Mesothelial cell of epicardium (in vitro differentiated cells): ENCODE measurements at regions not wholly inside any gene's neighbourhood (a gene's known extent, or its start where the extent isn't known, plus 50 kb on each side); places are given as distances from the start of the nearest gene placed in this dataset.
"Not testable (repeated sequence)": the region's sequence is repeated elsewhere in the genome, so short reads cannot be mapped to it uniquely, and the experiment has no call there.

ENCODE experiments used
- DNase-seq, 2 experiments: peaks; one replicate each; pipeline ENCODE4 v3.0.0; 2021; ENCODE audit warnings: low spot score in 2 of 2; ENCODE audit not compliant: unreplicated experiment in 2 of 2
- H3K27ac Mint-ChIP-seq: 2 replicates; pipeline ENCODE4 v1.8.0; 2021; ENCODE audit warnings: mixed read lengths
- H3K27me3 Mint-ChIP-seq: 2 replicates; pipeline ENCODE4 v1.8.0; 2021; ENCODE audit warnings: low read depth, mixed read lengths
- H3K36me3 Mint-ChIP-seq: 2 replicates; pipeline ENCODE4 v1.8.0; 2021; ENCODE audit warnings: mixed read lengths
- H3K4me1 Mint-ChIP-seq: 2 replicates; pipeline ENCODE4 v1.8.0; 2021; ENCODE audit warnings: mixed read lengths
- H3K4me3 Mint-ChIP-seq: 2 replicates; pipeline ENCODE4 v1.8.0; 2021; ENCODE audit warnings: mild to moderate bottlenecking, moderate library complexity, mixed read lengths
- H3K9me3 Mint-ChIP-seq: 2 replicates; pipeline ENCODE4 v1.8.0; 2021; ENCODE audit warnings: mixed read lengths
- CTCF ChIP-seq: fragments of 200-600 bp; sonication (generic); IDR thresholded peaks from one replicate; pipeline ENCODE4 v1.5.0; 2021; ENCODE audit warnings: antibody characterized with exemption; ENCODE audit not compliant: unreplicated experiment

- no peak for TF ChIP-seq CTCF
- peak overlapping the region; percentile 69 for H3K27ac Mint-ChIP-seq
- H3K9me3 Mint-ChIP-seq, result peaks cover 12% of the 10 kb centered on the region
- H3K36me3 Mint-ChIP-seq, result no peaks in the 10 kb centered on the region
- DNase-seq, result no peak
- peaks cover 17% of the 10 kb centered on the region for H3K4me1 Mint-ChIP-seq
- peak overlapping the region; percentile 73 for H3K4me3 Mint-ChIP-seq
- H3K27me3 Mint-ChIP-seq, result peaks cover 2% of the 10 kb centered on the region
These were observed 209.2 kb downstream of the ICOS start for GRCh38 chr2:204145791-204146190.

DNA sequence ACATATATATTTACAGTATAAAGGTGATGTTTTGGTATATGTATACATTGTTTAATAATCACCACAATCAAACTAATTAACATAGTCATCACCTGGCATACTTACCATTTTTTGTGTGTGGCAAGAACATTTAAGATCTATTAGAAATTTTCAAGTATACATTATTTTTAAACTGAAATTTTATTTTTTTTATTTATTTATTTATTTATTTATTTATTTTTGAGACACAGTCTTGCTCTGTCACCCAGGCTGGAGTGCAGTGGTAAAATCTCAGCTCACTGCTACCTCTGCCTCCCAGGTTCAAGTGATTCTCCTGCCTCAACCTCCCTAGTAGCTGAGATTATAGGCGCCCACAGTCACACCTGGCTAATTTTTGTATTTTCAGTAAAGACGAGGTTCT, 210.5 kb downstream of the ICOS start:
- H3K4me3 Mint-ChIP-seq, DNase-seq, H3K36me3 Mint-ChIP-seq, H3K27ac Mint-ChIP-seq, H3K27me3 Mint-ChIP-seq: not testable (repeated sequence)
- peaks cover 17% of the 10 kb centered on the region for H3K4me1 Mint-ChIP-seq
- H3K9me3 Mint-ChIP-seq, result peaks cover 12% of the 10 kb centered on the region

DNA sequence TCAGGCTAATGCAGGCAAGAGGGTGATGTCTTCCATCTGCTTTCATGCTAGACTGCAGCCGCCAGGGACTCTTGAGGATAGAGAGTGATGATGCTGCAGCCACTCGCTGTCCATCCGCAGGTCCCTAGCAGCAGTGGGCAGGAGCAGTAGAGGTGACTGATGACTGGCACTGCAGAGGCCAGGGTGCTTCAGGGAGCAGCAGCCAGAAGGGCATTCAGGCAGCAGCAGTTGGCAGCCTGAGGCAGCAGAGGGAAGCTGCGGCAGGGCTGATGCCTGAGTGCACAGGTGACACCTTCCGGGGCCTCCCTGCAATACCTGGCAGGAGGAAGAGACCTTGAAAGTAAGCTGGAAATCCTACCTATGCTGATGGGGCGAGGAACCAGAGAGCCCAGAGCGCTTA, 214.2 kb downstream of the ICOS start:
- Mint-ChIP-seq H3K4me1 (peaks cover 14% of the 10 kb centered on the region), H3K27me3 (peaks cover 5% of the 10 kb centered on the region), H3K27ac (no peak overlapping the region), H3K9me3 (peaks cover 12% of the 10 kb centered on the region), H3K36me3 (no peaks in the 10 kb centered on the region), H3K4me3 (no peak overlapping the region)
- no peak for TF ChIP-seq CTCF
- no peak for DNase-seq

DNA sequence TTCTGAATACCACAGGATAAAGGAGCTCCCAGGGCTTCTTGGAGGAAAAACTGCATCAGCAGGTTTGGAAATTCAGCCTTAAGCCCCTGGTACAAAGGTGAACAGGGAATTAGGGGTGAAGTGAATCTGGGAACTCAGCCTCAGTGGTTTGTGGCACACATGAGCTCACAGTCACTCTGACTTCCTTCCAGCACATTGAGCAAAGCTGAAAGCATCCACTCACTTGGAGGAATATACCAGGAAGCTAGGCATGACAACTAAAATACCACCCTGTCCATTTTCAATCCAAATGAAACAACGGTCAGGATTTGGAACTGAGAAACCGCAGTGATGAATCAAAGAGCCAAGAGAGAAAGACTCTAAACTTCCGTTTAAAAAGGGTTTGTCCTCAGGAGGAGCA, 216.1 kb downstream of the ICOS start:
- Mint-ChIP-seq H3K4me1 (peaks cover 6% of the 10 kb centered on the region), H3K9me3 (peaks cover 19% of the 10 kb centered on the region), H3K36me3 (no peaks in the 10 kb centered on the region), H3K27ac (no peak overlapping the region), H3K27me3 (peaks cover 5% of the 10 kb centered on the region), H3K4me3 (no peak overlapping the region)
- no peak for TF ChIP-seq CTCF
- no peak for DNase-seq

DNA sequence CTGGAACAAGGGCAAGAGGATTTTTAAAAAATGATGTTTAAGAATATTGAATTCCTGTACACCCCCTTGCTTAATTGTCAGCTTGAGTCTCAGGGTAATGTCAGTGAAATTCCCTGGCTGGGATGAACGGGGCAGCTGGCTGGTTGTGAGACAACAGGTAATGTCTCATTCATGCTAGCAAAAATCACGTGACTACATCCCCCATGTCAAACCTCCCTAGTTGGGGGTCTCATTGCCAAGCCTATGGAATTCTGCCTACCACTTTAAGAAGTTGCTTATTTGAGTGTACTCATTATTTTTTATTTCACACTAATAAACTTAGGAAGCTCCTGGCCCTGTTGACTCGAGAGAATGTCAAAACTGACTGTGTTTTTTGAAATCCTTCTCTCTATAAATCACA, 218.3 kb downstream of the ICOS start:
- peaks cover 7% of the 10 kb centered on the region for H3K9me3 Mint-ChIP-seq
- DNase-seq, result no peak
- H3K36me3 Mint-ChIP-seq, result no peaks in the 10 kb centered on the region
- peaks cover 5% of the 10 kb centered on the region for H3K27me3 Mint-ChIP-seq
- H3K27ac Mint-ChIP-seq, result no peak overlapping the region
- no peak for TF ChIP-seq CTCF
- H3K4me1 Mint-ChIP-seq, result peaks cover 6% of the 10 kb centered on the region
- H3K4me3 Mint-ChIP-seq, result no peak overlapping the region

DNA sequence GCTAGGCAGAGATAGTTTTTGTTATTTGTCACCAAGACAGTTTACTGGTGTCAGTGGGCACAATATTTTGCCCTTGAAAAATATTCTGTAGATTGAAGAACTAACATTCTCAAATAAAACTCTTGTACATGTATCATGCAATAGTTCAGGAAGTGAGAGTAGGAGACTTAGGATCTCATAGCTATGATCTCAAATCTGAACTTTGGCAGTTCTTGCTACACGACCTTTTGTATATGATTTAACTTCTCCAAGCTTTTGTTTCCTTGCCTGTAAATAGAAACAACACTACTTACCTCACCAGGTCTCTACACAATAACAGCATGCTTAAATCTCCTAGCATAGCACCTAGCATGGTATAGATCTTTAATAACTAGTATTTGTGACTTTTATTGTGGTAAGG, 219.9 kb downstream of the ICOS start:
- no peaks in the 10 kb centered on the region for H3K36me3 Mint-ChIP-seq
- H3K9me3 Mint-ChIP-seq, result peaks cover 7% of the 10 kb centered on the region
- no peak for TF ChIP-seq CTCF
- H3K27me3 Mint-ChIP-seq, result peaks cover 1% of the 10 kb centered on the region
- peaks cover 6% of the 10 kb centered on the region for H3K4me1 Mint-ChIP-seq
- H3K27ac Mint-ChIP-seq, result no peak overlapping the region
- no peak overlapping the region for H3K4me3 Mint-ChIP-seq
- no peak for DNase-seq
